SU-DHL-6 (cell line): ENCODE measurements at regions not wholly inside any gene's neighbourhood (a gene's known extent, or its start where the extent isn't known, plus 50 kb on each side); places are given as distances from the start of the nearest gene placed in this dataset.

ENCODE experiments used
- H2AFZ ChIP-seq: fragments of 200-600 bp; sonication (generic); 2 replicates; pipeline ENCODE4 v1.6.1; 2014; ENCODE audit warnings: low read depth, mild to moderate bottlenecking, moderate library complexity, mixed read lengths, antibody characterized with exemption, low read length; ENCODE audit not compliant: severe bottlenecking
- H3F3A ChIP-seq: fragments of 200-600 bp; shearing (Covaris generic); 2 replicates; pipeline ENCODE4 v1.6.0; 2016; ENCODE audit warnings: antibody characterized with exemption, mild to moderate bottlenecking; ENCODE audit not compliant: insufficient read depth
- H3K27ac ChIP-seq: fragments of 200-600 bp; sonication (generic); 2 replicates; pipeline ENCODE4 v1.5.1; 2016; ENCODE audit warnings: low read depth, mild to moderate bottlenecking, low read length, moderate library complexity, mixed read lengths
- H3K27me3 ChIP-seq: fragments of 200-600 bp; sonication (generic), shearing (Covaris generic); 2 replicates; pipeline ENCODE4 v1.6.0; 2014; ENCODE audit warnings: mild to moderate bottlenecking, low read length
- H3K36me3 ChIP-seq: fragments of 200-600 bp; sonication (generic); 2 replicates; pipeline ENCODE4 v1.6.1; 2014; ENCODE audit warnings: mild to moderate bottlenecking, low read length, mixed read lengths
- H3K4me2 ChIP-seq: fragments of 300-600, 200-600 bp; shearing (Covaris generic), sonication (generic); 2 replicates; pipeline ENCODE4 v1.6.0; 2014; ENCODE audit warnings: low read length, low read depth, mild to moderate bottlenecking; ENCODE audit not compliant: poor library complexity, severe bottlenecking
- H3K4me3 ChIP-seq: fragments of 200-600 bp; sonication (generic); 2 replicates; pipeline ENCODE4 v1.5.1; 2014; ENCODE audit warnings: antibody characterized with exemption, low read length, mild to moderate bottlenecking, mixed read lengths; ENCODE audit not compliant: insufficient read depth, poor library complexity, severe bottlenecking
- H3K79me2 ChIP-seq: fragments of 200-600 bp; sonication (generic); 2 replicates; pipeline ENCODE4 v1.6.1; 2014; ENCODE audit warnings: mild to moderate bottlenecking, low read length, moderate library complexity; ENCODE audit not compliant: insufficient read depth
- H3K9ac ChIP-seq: fragments of 200-600 bp; sonication (generic); 2 replicates; pipeline ENCODE4 v1.7.0; 2014; ENCODE audit warnings: mild to moderate bottlenecking, low read length
- H3K9me2 ChIP-seq: fragments of 200-600 bp; sonication (generic); replicated peaks from 2 replicates; pipeline ENCODE4 v1.6.1; 2014; ENCODE audit warnings: low read length; ENCODE audit not compliant: insufficient read depth
- H3K9me3 ChIP-seq: fragments of 200-600 bp; sonication (generic); 2 replicates; pipeline ENCODE4 v1.6.1; 2014; ENCODE audit warnings: low read length, mixed read lengths; ENCODE audit not compliant: insufficient read depth
- H4K20me1 ChIP-seq: fragments of 200-600 bp; sonication (generic); 2 replicates; pipeline ENCODE4 v1.6.1; 2014; ENCODE audit warnings: low read depth, mild to moderate bottlenecking, antibody characterized with exemption, low read length, moderate library complexity, mixed read lengths
- CTCF ChIP-seq: fragments of 200-600 bp; sonication (generic); IDR thresholded peaks from one replicate; pipeline ENCODE4 v1.5.1; 2017; ENCODE audit warnings: antibody characterized with exemption, mild to moderate bottlenecking, low read length, moderate library complexity; ENCODE audit not compliant: insufficient read depth, poor library complexity, severe bottlenecking
- EZH2phosphoT487 ChIP-seq: fragments of 200-600 bp; sonication (generic), shearing (Covaris generic); conservative IDR thresholded peaks from 2 replicates; pipeline ENCODE4 v1.6.1; 2018; ENCODE audit warnings: mild to moderate bottlenecking, antibody characterized with exemption, low read length, moderate library complexity, mixed read lengths

GRCh38 chr16:51779240-51779639, 628.2 kb upstream of the SALL1 start:
- TF ChIP-seq CTCF, result no peak
- TF ChIP-seq EZH2phosphoT487, result no peak
- no peak overlapping the region for H3K4me3 ChIP-seq
- H4K20me1 ChIP-seq, result no peaks in the 10 kb centered on the region
- H3K9me3 ChIP-seq, result no peaks in the 10 kb centered on the region
- no peaks in the 10 kb centered on the region for H3K36me3 ChIP-seq
- no peak overlapping the region for H3K9ac ChIP-seq
- no peaks in the 10 kb centered on the region for H3K27me3 ChIP-seq
- H3K79me2 ChIP-seq, result no peaks in the 10 kb centered on the region
- H3K27ac ChIP-seq, result no peak overlapping the region
- no peak overlapping the region for H2AFZ ChIP-seq
- H3K9me2 ChIP-seq, result no peaks in the 10 kb centered on the region
- no peaks in the 10 kb centered on the region for H3F3A ChIP-seq
- no peak overlapping the region for H3K4me2 ChIP-seq

GRCh38 chr16:51773071-51773890, 622.2 kb upstream of the SALL1 start:
- no peaks in the 10 kb centered on the region for H3K9me2 ChIP-seq
- no peaks in the 10 kb centered on the region for H3F3A ChIP-seq
- no peaks in the 10 kb centered on the region for H3K79me2 ChIP-seq
- no peaks in the 10 kb centered on the region for H4K20me1 ChIP-seq
- H3K36me3 ChIP-seq, result no peaks in the 10 kb centered on the region
- H3K9me3 ChIP-seq, result no peaks in the 10 kb centered on the region
- no peaks in the 10 kb centered on the region for H3K27me3 ChIP-seq
- H3K9ac ChIP-seq, result no peak overlapping the region
- H3K27ac ChIP-seq, result no peak overlapping the region
- H3K4me2 ChIP-seq, result no peak overlapping the region
- no peak overlapping the region for H2AFZ ChIP-seq
- TF ChIP-seq EZH2phosphoT487 (no peak), CTCF (no peak)
- no peak overlapping the region for H3K4me3 ChIP-seq

- Histone ChIP-seq H3K9me3 (no peaks in the 10 kb centered on the region), H3K4me3 (no peak overlapping the region), H3K9ac (no peak overlapping the region), H2AFZ (no peak overlapping the region), H3K4me2 (no peak overlapping the region), H3K36me3 (no peaks in the 10 kb centered on the region), H3K27me3 (no peaks in the 10 kb centered on the region), H4K20me1 (no peaks in the 10 kb centered on the region), H3K79me2 (no peaks in the 10 kb centered on the region), H3F3A (no peaks in the 10 kb centered on the region), H3K9me2 (no peaks in the 10 kb centered on the region), H3K27ac (no peak overlapping the region)
- TF ChIP-seq EZH2phosphoT487 (no peak), CTCF (no peak)
Measured at GRCh38 chr16:51766739-51767138, 615.7 kb upstream of the SALL1 start.
